ENCODE measurements at regions not wholly inside any gene's neighbourhood (a gene's known extent, or its start where the extent isn't known, plus 50 kb on each side); places are given as distances from the start of the nearest gene placed in this dataset.
"Not testable (repeated sequence)": the region's sequence is repeated elsewhere in the genome, so short reads cannot be mapped to it uniquely, and the experiment has no call there.

DNA sequence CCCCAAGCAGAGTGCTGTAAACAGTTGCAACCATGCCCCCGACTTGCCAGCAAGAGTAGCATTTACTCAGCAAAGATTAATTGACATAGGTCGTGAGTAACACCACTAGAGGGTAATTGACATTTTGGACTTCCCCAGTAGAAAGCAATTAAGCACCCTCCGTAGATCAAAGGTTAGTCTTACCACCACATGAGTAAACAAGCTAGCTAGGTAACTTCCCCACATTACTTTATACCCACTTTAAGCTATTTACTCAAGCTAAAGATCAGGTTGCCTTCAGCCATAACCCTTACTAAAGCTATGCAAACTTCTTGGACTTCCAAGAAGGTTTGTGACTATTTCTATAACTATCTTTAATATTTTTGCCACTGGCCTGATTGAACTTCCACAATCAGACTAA lies 1072.7 kb downstream of the OTOL1 start:
- ChIA-PET CTCF (interaction anchor here (1.1 kb wide), 1 partner anchor 16 kb away, joined by 3 read pairs; no protein-coding TSS in a partner anchor), POLR2A (no interaction called here)
- H3K36me3 ChIP-seq (ENCODE audit: control insufficient read depth, insufficient read depth, low read length): no peaks in the 10 kb centered on the region
- H3K4me3 ChIP-seq (ENCODE audit: low read depth, low read length): no peak overlapping the region
- H3K27me3 ChIP-seq (ENCODE audit: control insufficient read depth, insufficient read depth, low read length): no peaks in the 10 kb centered on the region
- DNase-seq (ENCODE audit: low read depth): no peak
- TF ChIP-seq, protein P1, sequence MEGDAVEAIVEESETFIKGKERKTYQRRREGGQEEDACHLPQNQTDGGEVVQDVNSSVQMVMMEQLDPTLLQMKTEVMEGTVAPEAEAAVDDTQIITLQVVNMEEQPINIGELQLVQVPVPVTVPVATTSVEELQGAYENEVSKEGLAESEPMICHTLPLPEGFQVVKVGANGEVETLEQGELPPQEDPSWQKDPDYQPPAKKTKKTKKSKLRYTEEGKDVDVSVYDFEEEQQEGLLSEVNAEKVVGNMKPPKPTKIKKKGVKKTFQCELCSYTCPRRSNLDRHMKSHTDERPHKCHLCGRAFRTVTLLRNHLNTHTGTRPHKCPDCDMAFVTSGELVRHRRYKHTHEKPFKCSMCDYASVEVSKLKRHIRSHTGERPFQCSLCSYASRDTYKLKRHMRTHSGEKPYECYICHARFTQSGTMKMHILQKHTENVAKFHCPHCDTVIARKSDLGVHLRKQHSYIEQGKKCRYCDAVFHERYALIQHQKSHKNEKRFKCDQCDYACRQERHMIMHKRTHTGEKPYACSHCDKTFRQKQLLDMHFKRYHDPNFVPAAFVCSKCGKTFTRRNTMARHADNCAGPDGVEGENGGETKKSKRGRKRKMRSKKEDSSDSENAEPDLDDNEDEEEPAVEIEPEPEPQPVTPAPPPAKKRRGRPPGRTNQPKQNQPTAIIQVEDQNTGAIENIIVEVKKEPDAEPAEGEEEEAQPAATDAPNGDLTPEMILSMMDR (IDR thresholded peaks at IDR 0.05; ENCODE audit: insufficient read depth, low read depth, low read length): no peak

DNA sequence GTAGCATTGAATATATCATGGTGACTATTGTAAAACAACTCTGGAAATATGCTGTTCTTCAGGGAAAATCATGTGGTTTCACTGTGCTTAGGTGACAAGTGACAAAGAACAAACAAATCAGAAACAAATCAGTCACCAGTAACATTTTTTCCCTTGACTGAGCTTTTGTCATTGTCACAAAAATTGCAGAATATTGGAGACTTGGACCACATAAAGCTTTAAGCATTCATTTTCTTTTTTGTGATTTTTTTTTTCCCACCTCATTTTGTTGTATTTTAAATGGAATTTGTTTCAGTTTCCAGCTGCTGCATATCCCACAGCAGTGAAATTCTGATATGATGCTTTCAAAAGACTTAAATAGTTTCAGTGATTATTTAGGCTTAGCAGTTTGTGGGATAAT lies 1088.4 kb downstream of the OTOL1 start:
- ChIA-PET CTCF (interaction anchor here (0.6 kb wide), 1 partner anchor 18 kb away, joined by 3 read pairs; no protein-coding TSS in a partner anchor), POLR2A (no interaction called here)
- Histone ChIP-seq H3K4me3 (ENCODE audit: low read depth, low read length) (no peak overlapping the region), H3K27me3 (ENCODE audit: control insufficient read depth, insufficient read depth, low read length) (no peaks in the 10 kb centered on the region), H3K36me3 (ENCODE audit: control insufficient read depth, insufficient read depth, low read length) (no peaks in the 10 kb centered on the region)
- TF ChIP-seq, protein P1 (IDR thresholded peaks at IDR 0.05; ENCODE audit: insufficient read depth, low read depth, low read length): no peak
- DNase-seq (ENCODE audit: low read depth): no peak

DNA sequence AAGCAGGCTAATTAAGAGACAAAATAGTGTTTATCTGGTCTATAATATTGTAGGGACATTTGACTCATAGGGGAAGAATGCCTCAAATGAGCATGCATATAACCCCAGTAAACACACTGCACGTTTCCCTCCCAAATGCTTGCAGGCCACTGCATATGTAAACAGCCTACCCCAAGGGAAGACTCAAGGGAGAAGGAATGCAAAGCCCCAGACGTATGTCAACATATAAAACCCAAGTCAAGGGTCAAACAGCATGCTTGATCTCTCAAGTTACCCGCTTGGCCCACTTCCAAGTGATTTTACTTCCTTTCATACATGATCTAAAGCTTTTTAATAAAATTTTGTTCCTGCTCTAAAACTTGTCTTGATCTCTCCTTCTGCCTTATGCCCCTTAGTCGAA lies 1090.0 kb downstream of the OTOL1 start:
- ChIA-PET POLR2A (no interaction called here), CTCF (no interaction called here)
- DNase-seq (ENCODE audit: low read depth): no peak
- Histone ChIP-seq H3K4me3 (ENCODE audit: low read depth, low read length) (no peak overlapping the region), H3K27me3 (ENCODE audit: control insufficient read depth, insufficient read depth, low read length) (no peaks in the 10 kb centered on the region), H3K36me3 (ENCODE audit: control insufficient read depth, insufficient read depth, low read length) (no peaks in the 10 kb centered on the region)
- TF ChIP-seq, protein P1 (IDR thresholded peaks at IDR 0.05; ENCODE audit: insufficient read depth, low read depth, low read length): no peak

DNA sequence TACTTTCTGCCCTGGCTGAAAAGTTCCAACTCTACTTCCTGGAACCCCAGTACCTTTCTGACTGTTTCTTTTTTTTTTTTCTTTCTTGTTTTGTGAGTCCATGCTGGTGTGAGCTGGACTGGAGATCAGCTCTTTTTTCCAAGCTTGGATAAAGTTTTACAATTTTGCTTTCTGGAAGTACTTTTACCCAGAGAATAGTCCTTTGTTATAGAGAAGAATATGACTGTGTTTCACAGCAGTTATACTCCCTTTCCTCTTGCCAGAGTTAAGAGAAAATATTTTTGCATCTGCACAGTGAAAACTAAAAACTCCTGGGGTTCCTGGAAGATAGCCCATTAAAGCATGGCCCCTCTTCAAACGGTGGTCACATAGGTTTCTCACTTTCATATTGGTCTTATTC lies 1100.6 kb downstream of the OTOL1 start:
- TF ChIP-seq, protein P1 (IDR thresholded peaks at IDR 0.05; ENCODE audit: insufficient read depth, low read depth, low read length): no peak
- Histone ChIP-seq H3K4me3 (ENCODE audit: low read depth, low read length) (no peak overlapping the region), H3K27me3 (ENCODE audit: control insufficient read depth, insufficient read depth, low read length) (no peaks in the 10 kb centered on the region), H3K36me3 (ENCODE audit: control insufficient read depth, insufficient read depth, low read length) (no peaks in the 10 kb centered on the region)
- DNase-seq (ENCODE audit: low read depth): no peak
- POLR2A ChIA-PET: no interaction called here
- CTCF ChIA-PET: no interaction called here

DNA sequence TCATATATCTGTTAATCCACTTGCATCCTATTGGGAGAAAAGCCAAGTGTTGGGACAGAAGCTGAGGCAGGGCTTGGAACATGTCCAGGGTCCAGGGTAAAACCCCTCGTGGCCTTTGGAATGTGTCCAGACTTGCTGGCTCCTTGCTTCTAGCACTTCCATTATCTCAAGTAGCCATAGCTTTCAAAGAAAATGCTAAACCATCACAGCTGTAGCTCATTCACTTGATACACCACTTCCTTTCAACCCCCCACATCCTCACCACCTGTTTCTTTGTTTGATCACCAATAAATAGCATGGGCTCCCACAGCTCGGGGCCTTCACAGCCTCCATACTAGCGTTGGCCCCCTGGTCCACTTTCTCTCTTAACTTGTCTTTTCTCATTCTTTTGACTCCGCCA lies 1101.9 kb downstream of the OTOL1 start:
- DNase-seq (ENCODE audit: low read depth); H3K4me3 ChIP-seq (ENCODE audit: low read depth, low read length); H3K27me3 ChIP-seq (ENCODE audit: control insufficient read depth, insufficient read depth, low read length); H3K36me3 ChIP-seq (ENCODE audit: control insufficient read depth, insufficient read depth, low read length); CTCF ChIA-PET; POLR2A ChIA-PET: not testable (repeated sequence)

DNA sequence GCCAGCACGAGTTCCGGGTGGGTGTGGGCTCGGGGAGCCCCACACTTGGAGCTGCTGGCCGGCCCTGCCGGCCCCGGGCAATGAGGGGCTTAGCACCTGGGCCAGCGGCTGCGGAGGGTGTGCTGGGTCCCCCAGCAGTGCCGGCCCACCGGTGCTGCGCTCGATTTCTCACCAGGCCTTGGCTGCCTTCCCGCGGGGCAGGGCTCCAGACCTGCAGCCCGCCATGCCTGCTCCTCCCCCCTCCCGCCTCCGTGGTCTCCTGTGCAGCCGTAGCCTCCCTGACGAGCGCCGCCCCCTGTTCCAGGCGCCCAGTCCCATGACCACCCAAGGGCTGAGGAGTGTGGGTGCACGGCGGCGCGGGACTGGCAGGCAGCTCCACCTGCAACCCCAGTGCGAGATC lies 1103.1 kb downstream of the OTOL1 start:
- POLR2A ChIA-PET; DNase-seq (ENCODE audit: low read depth); CTCF ChIA-PET: not testable (repeated sequence)

More for the DNA sequence above, 1103.1 kb downstream of the OTOL1 start:
- H3K4me3 ChIP-seq (ENCODE audit: low read depth, low read length); H3K27me3 ChIP-seq (ENCODE audit: control insufficient read depth, insufficient read depth, low read length); H3K36me3 ChIP-seq (ENCODE audit: control insufficient read depth, insufficient read depth, low read length): not testable (repeated sequence)
